Erythroblast (primary cell): ENCODE measurements at regions not wholly inside any gene's neighbourhood (a gene's known extent, or its start where the extent isn't known, plus 50 kb on each side); places are given as distances from the start of the nearest gene placed in this dataset.

Experiments
- GATA1 ChIP-seq: IDR thresholded peaks from 2 replicates; pipeline ENCODE4 v1.6.1; 2011; ENCODE audit warnings: low read depth, mild to moderate bottlenecking, control low read depth, low read length, moderate library complexity
- POLR2A ChIP-seq: IDR thresholded peaks from 2 replicates; pipeline ENCODE4 v1.6.1; 2011; ENCODE audit warnings: mild to moderate bottlenecking, low read length

DNA sequence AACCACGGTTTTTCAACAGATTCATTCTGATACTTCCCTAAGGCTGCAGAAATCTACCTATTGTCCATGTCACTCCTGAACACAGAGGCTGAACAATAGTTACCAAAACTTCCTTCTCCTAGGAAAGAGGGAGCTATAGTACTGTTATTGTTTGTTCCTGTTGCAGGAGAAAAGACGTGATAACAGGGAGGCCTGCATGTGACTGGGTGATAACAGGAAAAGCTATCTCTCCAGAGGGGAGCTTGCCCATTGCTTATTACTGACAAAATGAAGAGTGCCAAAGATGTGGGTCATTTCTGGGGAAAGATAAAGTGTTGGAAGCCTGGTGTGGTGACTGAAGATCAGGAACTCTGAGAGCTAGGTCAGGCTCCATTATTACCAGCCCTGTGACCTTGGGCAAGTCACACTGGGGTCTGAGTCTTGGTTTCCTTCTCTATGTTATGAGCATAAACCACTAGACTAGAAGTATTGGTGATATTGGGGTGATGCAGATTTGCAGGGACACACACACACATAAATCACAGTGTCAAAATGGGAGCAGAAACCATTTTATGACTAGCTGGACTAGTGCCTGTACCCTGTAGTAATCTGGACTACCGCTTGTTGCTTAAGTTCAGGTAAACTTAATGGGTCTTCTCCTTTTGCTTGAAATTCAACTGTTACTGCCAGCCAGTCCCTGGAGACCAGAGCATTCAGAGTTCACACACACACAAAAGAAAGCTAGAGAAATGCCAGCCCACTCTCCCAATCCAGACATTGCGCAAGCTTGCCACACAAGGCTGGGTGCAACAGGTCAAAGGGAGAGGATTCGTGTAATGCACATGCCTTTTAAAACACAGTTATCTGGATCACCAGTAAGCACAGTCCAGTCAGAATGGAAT lies 136.0 kb upstream of the CNR1 start:
- TF ChIP-seq POLR2A (no peak), GATA1 (no peak)
